Smooth muscle cell (in vitro differentiated cells): ENCODE measurements at regions not wholly inside any gene's neighbourhood (a gene's known extent, or its start where the extent isn't known, plus 50 kb on each side); places are given as distances from the start of the nearest gene placed in this dataset.

ENCODE experiments used
- DNase-seq: peaks from one replicate; lab custom pipeline; 2025; ENCODE audit not compliant: unreplicated experiment; lab: John Stamatoyannopoulos, UW
- H2AFZ ChIP-seq: fragments of 200-600 bp; sonication (generic); 2 replicates; pipeline ENCODE4 v1.6.0; 2016; ENCODE audit warnings: antibody characterized with exemption, low read depth, mild to moderate bottlenecking
- H3F3A ChIP-seq: fragments of 200-600 bp; sonication (generic); 2 replicates; pipeline ENCODE4 v1.6.0; 2017; ENCODE audit warnings: antibody characterized with exemption, low read depth
- H3K27ac ChIP-seq: fragments of 200-600 bp; sonication (generic); 2 replicates; pipeline ENCODE4 v1.5.1; 2016; ENCODE audit warnings: low read depth, mild to moderate bottlenecking
- H3K27me3 ChIP-seq: fragments of 200-600 bp; sonication (generic); 2 replicates; pipeline ENCODE4 v1.6.1; 2016; ENCODE audit warnings: low read depth, mild to moderate bottlenecking
- H3K36me3 ChIP-seq: fragments of 200-600 bp; sonication (generic); 2 replicates; pipeline ENCODE4 v1.5.1; 2016; ENCODE audit warnings: low read depth
- H3K4me1 ChIP-seq: fragments of 200-600 bp; sonication (generic); 2 replicates; pipeline ENCODE4 v1.5.1; 2016; ENCODE audit warnings: low read depth
- H3K4me2 ChIP-seq: fragments of 200-600 bp; sonication (generic); 2 replicates; pipeline ENCODE4 v1.6.0; 2016; ENCODE audit warnings: mild to moderate bottlenecking
- H3K4me3 ChIP-seq: fragments of 200-600 bp; sonication (generic); 2 replicates; pipeline ENCODE4 v1.5.1; 2016; ENCODE audit warnings: mild to moderate bottlenecking
- H3K79me2 ChIP-seq: fragments of 200-600 bp; sonication (generic); 2 replicates; pipeline ENCODE4 v1.6.0; 2016; ENCODE audit warnings: low read depth, mild to moderate bottlenecking
- H3K9ac ChIP-seq: fragments of 200-600 bp; sonication (generic); 2 replicates; pipeline ENCODE4 v1.6.0; 2016; ENCODE audit warnings: low read depth
- H3K9me3 ChIP-seq: fragments of 200-600 bp; sonication (generic); replicated peaks from 2 replicates; pipeline ENCODE4 v1.5.1; 2016; ENCODE audit warnings: low read depth
- H4K20me1 ChIP-seq: fragments of 200-600 bp; sonication (generic); 2 replicates; pipeline ENCODE4 v1.6.0; 2016; ENCODE audit warnings: low read depth
- CTCF ChIP-seq: fragments of 200-600 bp; sonication (generic); IDR thresholded peaks from 2 replicates; pipeline ENCODE4 v1.5.1; 2017; ENCODE audit warnings: borderline replicate concordance, mild to moderate bottlenecking, antibody characterized with exemption; ENCODE audit not compliant: insufficient read depth, poor library complexity, severe bottlenecking
- WGBS: methylation state at CpG from one replicate; pipeline ENCODE4 v1.1.7; 2016; ENCODE audit warnings: low lambda C conversion rate; 5-methylcytosine and 5-hydroxymethylcytosine counted together

- H3F3A ChIP-seq, result no peaks in the 10 kb centered on the region
- no peaks in the 10 kb centered on the region for H3K36me3 ChIP-seq
- H2AFZ ChIP-seq, result no peak overlapping the region
- H3K79me2 ChIP-seq, result no peaks in the 10 kb centered on the region
- no peaks in the 10 kb centered on the region for H4K20me1 ChIP-seq
- H3K4me3 ChIP-seq, result no peak overlapping the region
- H3K27ac ChIP-seq, result no peak overlapping the region
- no peaks in the 10 kb centered on the region for H3K9me3 ChIP-seq
- no peaks in the 10 kb centered on the region for H3K27me3 ChIP-seq
- no peak overlapping the region for H3K4me2 ChIP-seq
- no peaks in the 10 kb centered on the region for H3K4me1 ChIP-seq
- no peak for DNase-seq
- no peak overlapping the region for H3K9ac ChIP-seq
- TF ChIP-seq CTCF, result no peak
- WGBS, result 92% methylated on average over 3 of the region's 3 CpGs
These were observed 470.4 kb upstream of the MYT1L start for GRCh38 chr2:2801458-2801857.

- no peaks in the 10 kb centered on the region for H3K27me3 ChIP-seq
- H2AFZ ChIP-seq, result no peak overlapping the region
- H3K79me2 ChIP-seq, result no peaks in the 10 kb centered on the region
- no peak overlapping the region for H3K4me2 ChIP-seq
- no peaks in the 10 kb centered on the region for H3F3A ChIP-seq
- no peaks in the 10 kb centered on the region for H4K20me1 ChIP-seq
- no peak overlapping the region for H3K9ac ChIP-seq
- no peaks in the 10 kb centered on the region for H3K36me3 ChIP-seq
- no peak overlapping the region for H3K4me3 ChIP-seq
- no peaks in the 10 kb centered on the region for H3K9me3 ChIP-seq
- H3K27ac ChIP-seq, result no peak overlapping the region
- TF ChIP-seq CTCF, result no peak
- no peak for DNase-seq
- WGBS, result 72% methylated on average over 3 of the region's 3 CpGs
- H3K4me1 ChIP-seq, result no peaks in the 10 kb centered on the region
These were observed 469.6 kb upstream of the MYT1L start for GRCh38 chr2:2800697-2801096.

GRCh38 chr2:2800001-2800400 lies 468.9 kb upstream of the MYT1L start:
- Histone ChIP-seq H2AFZ (no peak overlapping the region), H3K27me3 (no peaks in the 10 kb centered on the region), H3K4me2 (no peak overlapping the region), H4K20me1 (no peaks in the 10 kb centered on the region), H3K27ac (no peak overlapping the region), H3K4me3 (no peak overlapping the region), H3K79me2 (no peaks in the 10 kb centered on the region), H3K4me1 (no peaks in the 10 kb centered on the region), H3K9me3 (no peaks in the 10 kb centered on the region), H3K36me3 (no peaks in the 10 kb centered on the region), H3K9ac (no peak overlapping the region), H3F3A (no peaks in the 10 kb centered on the region)
- WGBS, result 53% methylated on average over 1 of the region's 1 CpG
- no peak for DNase-seq
- no peak for TF ChIP-seq CTCF

- H3K27ac ChIP-seq, result no peak overlapping the region
- TF ChIP-seq CTCF, result no peak
- no peaks in the 10 kb centered on the region for H3F3A ChIP-seq
- H3K9me3 ChIP-seq, result no peaks in the 10 kb centered on the region
- no peak overlapping the region for H3K9ac ChIP-seq
- H3K79me2 ChIP-seq, result no peaks in the 10 kb centered on the region
- H2AFZ ChIP-seq, result no peak overlapping the region
- H3K27me3 ChIP-seq, result no peaks in the 10 kb centered on the region
- no peak for DNase-seq
- no peaks in the 10 kb centered on the region for H3K4me1 ChIP-seq
- no peak overlapping the region for H3K4me3 ChIP-seq
- H4K20me1 ChIP-seq, result no peaks in the 10 kb centered on the region
- H3K36me3 ChIP-seq, result no peaks in the 10 kb centered on the region
- WGBS, result 86% methylated on average over 10 of the region's 10 CpGs
- H3K4me2 ChIP-seq, result no peak overlapping the region
These were observed 468.1 kb upstream of the MYT1L start for GRCh38 chr2:2799151-2799697.
